A673 (cell line): ENCODE measurements at regions not wholly inside any gene's neighbourhood (a gene's known extent, or its start where the extent isn't known, plus 50 kb on each side); places are given as distances from the start of the nearest gene placed in this dataset.

Experiments
- EZH2 ChIP-seq: fragments of 200-600 bp; sonication (generic); IDR thresholded peaks from 2 replicates; pipeline ENCODE4 v1.6.1; 2017; ENCODE audit warnings: borderline replicate concordance, low read depth, mild to moderate bottlenecking, mixed read lengths, antibody characterized with exemption, low read length; ENCODE audit not compliant: poor library complexity, severe bottlenecking
- TF ChIP-seq, protein P1 (sequence below): fragments of 300-800, 200-600 bp; sonication (generic); conservative IDR thresholded peaks from 2 replicates; pipeline ENCODE4 v1.5.1; 2017; ENCODE audit warnings: low read depth, mild to moderate bottlenecking, antibody characterized with exemption, low read length, moderate library complexity, mixed read lengths

- TF ChIP-seq, protein P1, sequence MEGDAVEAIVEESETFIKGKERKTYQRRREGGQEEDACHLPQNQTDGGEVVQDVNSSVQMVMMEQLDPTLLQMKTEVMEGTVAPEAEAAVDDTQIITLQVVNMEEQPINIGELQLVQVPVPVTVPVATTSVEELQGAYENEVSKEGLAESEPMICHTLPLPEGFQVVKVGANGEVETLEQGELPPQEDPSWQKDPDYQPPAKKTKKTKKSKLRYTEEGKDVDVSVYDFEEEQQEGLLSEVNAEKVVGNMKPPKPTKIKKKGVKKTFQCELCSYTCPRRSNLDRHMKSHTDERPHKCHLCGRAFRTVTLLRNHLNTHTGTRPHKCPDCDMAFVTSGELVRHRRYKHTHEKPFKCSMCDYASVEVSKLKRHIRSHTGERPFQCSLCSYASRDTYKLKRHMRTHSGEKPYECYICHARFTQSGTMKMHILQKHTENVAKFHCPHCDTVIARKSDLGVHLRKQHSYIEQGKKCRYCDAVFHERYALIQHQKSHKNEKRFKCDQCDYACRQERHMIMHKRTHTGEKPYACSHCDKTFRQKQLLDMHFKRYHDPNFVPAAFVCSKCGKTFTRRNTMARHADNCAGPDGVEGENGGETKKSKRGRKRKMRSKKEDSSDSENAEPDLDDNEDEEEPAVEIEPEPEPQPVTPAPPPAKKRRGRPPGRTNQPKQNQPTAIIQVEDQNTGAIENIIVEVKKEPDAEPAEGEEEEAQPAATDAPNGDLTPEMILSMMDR, result no peak
- no peak for TF ChIP-seq EZH2
These were observed 1021.5 kb upstream of the TMEM132C start for GRCh38 chr12:127245437-127245836.
